Natural killer cell (primary cell): ENCODE measurements at regions not wholly inside any gene's neighbourhood (a gene's known extent, or its start where the extent isn't known, plus 50 kb on each side); places are given as distances from the start of the nearest gene placed in this dataset.

Experiments
- ATAC-seq, 3 donors: fragments of 150-1000 bp in 2 of 3; fragments of 200-7000 bp in 1 of 3; cut with Tn5 transposase; 1 replicate in 1 of 3; 2 replicates in 2 of 3; pipeline ENCODE4 v1.10.0; 2021; ENCODE audit warnings: mild to moderate bottlenecking in 2 of 3, moderate library complexity in 2 of 3
- DNase-seq, 2 donors: peaks; one replicate each; pipeline versions ENCODE4 v3.0.0 to v3.0.0-alpha.2; 2013 to 2021; ENCODE audit warnings: mixed read lengths in 1 of 2
- H3K27ac ChIP-seq: one replicate; pipeline ENCODE4 v1.5.1; 2013; ENCODE audit warnings: mild to moderate bottlenecking, low read length
- H3K27me3 ChIP-seq: one replicate; pipeline ENCODE4 v1.6.1; 2013; ENCODE audit warnings: low read length; ENCODE audit not compliant: control insufficient read depth, insufficient read depth
- H3K36me3 ChIP-seq: one replicate; pipeline ENCODE4 v1.6.1; 2013; ENCODE audit warnings: low read length; ENCODE audit not compliant: control insufficient read depth, insufficient read depth
- H3K4me1 ChIP-seq: one replicate; pipeline ENCODE4 v1.6.1; 2013; ENCODE audit warnings: low read length; ENCODE audit not compliant: control insufficient read depth, insufficient read depth
- H3K4me3 ChIP-seq: one replicate; pipeline ENCODE4 v1.5.1; 2013; ENCODE audit warnings: low read length
- H3K9me3 ChIP-seq: one replicate; pipeline ENCODE4 v1.6.1; 2013; ENCODE audit warnings: low read length; ENCODE audit not compliant: control insufficient read depth, insufficient read depth
- H3K27ac Mint-ChIP-seq, 2 donors: one replicate each; pipeline ENCODE4 v1.8.0; 2022; ENCODE audit warnings: mild to moderate bottlenecking in 2 of 2, mixed read lengths in 2 of 2, moderate library complexity in 1 of 2
- H3K27me3 Mint-ChIP-seq, 2 donors: one replicate each; pipeline ENCODE4 v1.8.0; 2022; ENCODE audit warnings: low read depth in 2 of 2, mixed read lengths in 2 of 2
- H3K36me3 Mint-ChIP-seq: one replicate; pipeline ENCODE4 v1.8.0; 2022; ENCODE audit warnings: mixed read lengths
- H3K4me1 Mint-ChIP-seq, 2 donors: one replicate each; pipeline ENCODE4 v1.8.0; 2022; ENCODE audit warnings: mixed read lengths in 2 of 2
- H3K4me3 Mint-ChIP-seq: one replicate; pipeline ENCODE4 v1.8.0; 2022; ENCODE audit warnings: mild to moderate bottlenecking, moderate library complexity, mixed read lengths
- H3K9me3 Mint-ChIP-seq, 2 donors: one replicate each; pipeline ENCODE4 v1.8.0; 2022; ENCODE audit warnings: mixed read lengths in 2 of 2
- CTCF ChIP-seq: fragments of 200-600 bp; IDR thresholded peaks from one replicate; pipeline ENCODE4 v1.8.0; 2022; ENCODE audit warnings: antibody characterized with exemption
- WGBS: methylation state at CpG from one replicate; pipeline ENCODE4 v1.1.7; 2013; ENCODE audit warnings: missing lambda C conversion rate; ENCODE audit not compliant: insufficient coverage; 5-methylcytosine and 5-hydroxymethylcytosine counted together
- intact Hi-C: fragments of 100-400 bp; cut with micrococcal nuclease; formaldehyde crosslinking; loops from one replicate; pipeline ENCODE4 v1.14.2; 2022

- Histone ChIP-seq H3K4me3 (no peak overlapping the region), H3K27me3 (no peaks in the 10 kb centered on the region), H3K9me3 (no peaks in the 10 kb centered on the region), H3K36me3 (no peaks in the 10 kb centered on the region), H3K27ac (no peak overlapping the region), H3K4me1 (peaks cover 6% of the 10 kb centered on the region)
- no peak for DNase-seq
- Mint-ChIP-seq H3K4me3 (peak overlapping the region; percentile 36), H3K9me3 (peaks cover 2 to 3% of the 10 kb centered on the region in 2 donors), H3K36me3 (no peaks in the 10 kb centered on the region), H3K27ac (no peak overlapping the region), H3K27me3 (peaks cover 15 to 21% of the 10 kb centered on the region in 2 donors), H3K4me1 (peaks cover 17 to 19% of the 10 kb centered on the region in 2 donors)
- 56% methylated on average over 4 of the region's 4 CpGs for WGBS
- TF ChIP-seq CTCF = no peak
- ATAC-seq = no peak
- intact Hi-C loops = no loop called here
Measured at GRCh38 chr15:95741830-95742229, 588.7 kb upstream of the NR2F2 start.

- Mint-ChIP-seq H3K9me3 (peaks cover 2 to 3% of the 10 kb centered on the region in 2 donors), H3K27ac (no peak overlapping the region), H3K4me3 (peak overlapping the region; percentile 36), H3K4me1 (peaks cover 17 to 19% of the 10 kb centered on the region in 2 donors), H3K27me3 (peaks cover 11 to 21% of the 10 kb centered on the region in 2 donors), H3K36me3 (no peaks in the 10 kb centered on the region)
- Histone ChIP-seq H3K27me3 (no peaks in the 10 kb centered on the region), H3K27ac (no peak overlapping the region), H3K36me3 (no peaks in the 10 kb centered on the region), H3K4me1 (peaks cover 6% of the 10 kb centered on the region), H3K4me3 (no peak overlapping the region), H3K9me3 (no peaks in the 10 kb centered on the region)
- intact Hi-C loops = no loop called here
- no peak for TF ChIP-seq CTCF
- ATAC-seq (no peak), DNase-seq (no peak)
- 96% methylated on average over 3 of the region's 3 CpGs for WGBS
Measured at GRCh38 chr15:95742256-95742655, 588.2 kb upstream of the NR2F2 start.

- no peak overlapping the region for H3K4me3 Mint-ChIP-seq
- TF ChIP-seq CTCF = no peak
Measured at GRCh38 chr15:95742836-95743235, 587.7 kb upstream of the NR2F2 start.

GRCh38 chr15:95757171-95757570 is 573.3 kb upstream of the NR2F2 start:
- H3K9me3 ChIP-seq = no peaks in the 10 kb centered on the region
- H3K27me3 Mint-ChIP-seq = peaks cover 12 to 33% of the 10 kb centered on the region in 2 donors
- DNase-seq (no peak), ATAC-seq (no peak)
- peaks cover 3% of the 10 kb centered on the region for H3K4me1 ChIP-seq
- no peak overlapping the region for H3K4me3 ChIP-seq
- H3K9me3 Mint-ChIP-seq = no peaks in the 10 kb centered on the region
- TF ChIP-seq CTCF = no peak
- intact Hi-C loops = no loop called here
- H3K27me3 ChIP-seq = peaks cover 5% of the 10 kb centered on the region
- no peak overlapping the region for H3K27ac ChIP-seq
- no peak overlapping the region for H3K4me3 Mint-ChIP-seq
- no peaks in the 10 kb centered on the region for H3K36me3 ChIP-seq
- H3K36me3 Mint-ChIP-seq = no peaks in the 10 kb centered on the region
- H3K4me1 Mint-ChIP-seq = peaks cover 5% of the 10 kb centered on the region in 2 donors
- no CpG with 5 or more reads among the region's 2 CpGs for WGBS
- H3K27ac Mint-ChIP-seq = no peak overlapping the region

More at GRCh38 chr15:95742836-95743235, 587.7 kb upstream of the NR2F2 start:
- WGBS = 96% methylated on average over 2 of the region's 2 CpGs
- ATAC-seq (no peak), DNase-seq (no peak)
- no peaks in the 10 kb centered on the region for H3K9me3 ChIP-seq
- Mint-ChIP-seq H3K27ac (no peak overlapping the region), H3K4me1 (peaks cover 17 to 19% of the 10 kb centered on the region in 2 donors), H3K9me3 (peaks cover 2 to 3% of the 10 kb centered on the region in 2 donors), H3K27me3 (peaks cover 10 to 20% of the 10 kb centered on the region in 2 donors), H3K36me3 (no peaks in the 10 kb centered on the region)
- intact Hi-C loops = no loop called here
- H3K4me1 ChIP-seq = peaks cover 6% of the 10 kb centered on the region
- no peaks in the 10 kb centered on the region for H3K27me3 ChIP-seq
- H3K36me3 ChIP-seq = no peaks in the 10 kb centered on the region
- H3K27ac ChIP-seq = no peak overlapping the region
- H3K4me3 ChIP-seq = no peak overlapping the region
